GM12872 (cell line): ENCODE measurements at regions not wholly inside any gene's neighbourhood (a gene's known extent, or its start where the extent isn't known, plus 50 kb on each side); places are given as distances from the start of the nearest gene placed in this dataset.
A peak's percentile ranks its signal among the peaks of the same experiment; 100 is the strongest.

ENCODE experiments used
- CTCF ChIP-seq: IDR thresholded peaks from 3 replicates; pipeline ENCODE4 v1.5.1; 2011; ENCODE audit warnings: low read depth, mild to moderate bottlenecking, low read length, moderate library complexity; ENCODE audit not compliant: insufficient read depth

- no peak for TF ChIP-seq CTCF
Measured at GRCh38 chr2:118549503-118549902, 297.9 kb downstream of the EN1 start.

GRCh38 chr2:118548880-118549488, 298.5 kb downstream of the EN1 start:
- no peak for TF ChIP-seq CTCF

GRCh38 chr2:118539290-118539689, 308.2 kb downstream of the EN1 start:
- peak; percentile 37; the same call in 2 of the 3 replicates for TF ChIP-seq CTCF

- no peak for TF ChIP-seq CTCF
Measured at GRCh38 chr2:118536306-118536705, 311.1 kb downstream of the EN1 start.

GRCh38 chr2:118535818-118536212, 311.6 kb downstream of the EN1 start:
- TF ChIP-seq CTCF: no peak

- TF ChIP-seq CTCF: no peak
Measured at GRCh38 chr2:118535171-118535817, 312.2 kb downstream of the EN1 start.

- TF ChIP-seq CTCF: no peak
Measured at GRCh38 chr2:118530976-118531375, 316.5 kb downstream of the EN1 start.
